Activated T-cell treated with anti-CD3 and anti-CD28 coated beads for 48 hours (primary cell): ENCODE measurements at regions not wholly inside any gene's neighbourhood (a gene's known extent, or its start where the extent isn't known, plus 50 kb on each side); places are given as distances from the start of the nearest gene placed in this dataset.

ENCODE experiments used
- DNase-seq: peaks from one replicate; pipeline ENCODE4 v3.0.0-alpha.2; 2020; ENCODE audit warnings: low read depth

GRCh38 chr15:66906668-66907614 is 158.5 kb upstream of the SMAD3 start:
- no peak for DNase-seq

- DNase-seq, result no peak
These were observed 157.3 kb upstream of the SMAD3 start for GRCh38 chr15:66907826-66908743.

GRCh38 chr15:66908744-66909095 is 156.7 kb upstream of the SMAD3 start:
- no peak for DNase-seq

DNA sequence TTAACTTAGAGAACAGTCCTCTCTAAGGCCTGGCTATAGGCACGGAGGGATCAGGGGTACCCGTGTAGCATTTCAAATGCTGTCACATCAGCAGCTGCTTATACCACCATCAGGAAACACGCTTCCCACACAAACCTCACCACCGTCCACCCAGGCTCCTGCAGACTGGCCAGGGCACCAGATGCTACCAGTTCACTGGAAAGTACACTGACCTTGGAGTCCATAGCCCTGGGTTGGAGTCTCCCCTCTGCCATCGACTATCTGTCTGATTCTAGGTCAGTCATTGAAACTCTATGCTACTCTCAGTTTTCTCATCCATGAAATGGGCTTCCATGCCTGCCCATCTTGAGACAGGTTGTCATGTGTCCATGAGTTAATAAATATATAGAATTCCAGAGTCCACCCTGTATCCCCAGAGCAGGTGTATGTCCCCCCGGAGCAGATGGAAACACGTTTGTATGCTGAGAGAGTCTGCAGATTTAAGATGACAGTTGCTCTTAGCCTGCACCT is 156.0 kb upstream of the SMAD3 start:
- DNase-seq, result no peak

DNA sequence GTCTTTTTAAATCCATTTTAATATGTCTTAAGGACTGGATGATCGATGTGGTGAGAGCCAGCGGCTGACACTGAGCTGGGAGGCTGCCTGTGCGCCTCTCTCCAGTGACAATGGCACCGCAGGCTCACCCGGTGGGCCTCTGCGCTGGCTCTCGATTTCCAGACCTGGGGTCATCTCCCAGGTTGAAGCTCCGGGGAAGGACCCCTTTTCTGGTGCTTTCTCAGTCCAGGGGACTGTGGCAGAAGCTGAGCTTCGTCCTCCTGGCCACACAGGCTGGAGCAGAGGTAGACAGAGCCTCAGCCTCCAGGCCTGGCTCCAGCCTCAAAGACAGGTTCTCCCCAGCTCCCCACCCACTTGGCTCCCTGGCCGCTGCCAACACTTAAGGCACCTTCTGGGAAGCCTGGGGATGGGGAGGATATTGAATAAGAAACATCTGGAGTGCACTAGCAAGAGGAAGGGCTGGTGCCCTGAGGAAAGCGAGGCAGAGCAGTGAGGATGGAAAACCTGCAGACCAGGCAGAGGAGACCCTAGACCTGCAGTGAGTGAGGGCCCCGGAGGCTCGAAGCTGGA is 154.2 kb upstream of the SMAD3 start:
- DNase-seq, result no peak

- DNase-seq, result no peak
These were observed 153.4 kb upstream of the SMAD3 start for GRCh38 chr15:66912001-66912400.

DNA sequence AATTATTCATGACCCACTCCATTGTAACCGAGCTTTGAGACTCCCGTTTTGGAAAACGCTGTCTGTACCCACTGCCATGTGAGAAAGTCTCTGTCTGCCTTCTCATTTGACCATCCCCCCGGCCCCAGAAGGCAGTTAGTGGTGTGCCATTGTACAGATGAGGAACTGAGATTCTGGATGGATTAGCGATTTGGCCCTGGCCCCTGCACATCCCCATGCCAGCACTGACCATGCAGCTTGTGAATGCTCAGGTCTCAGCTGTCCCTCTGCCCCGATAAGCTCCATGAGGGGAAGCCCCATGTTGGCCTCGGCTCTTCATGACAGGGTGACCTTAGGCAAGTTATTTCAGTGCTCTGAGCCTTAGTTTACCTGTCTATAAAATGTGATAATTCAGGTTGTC is 153.0 kb upstream of the SMAD3 start:
- no peak for DNase-seq

GRCh38 chr15:66917904-66918448 is 147.4 kb upstream of the SMAD3 start:
- no peak for DNase-seq

- no peak for DNase-seq
These were observed 146.0 kb upstream of the SMAD3 start for GRCh38 chr15:66919421-66919820.

DNA sequence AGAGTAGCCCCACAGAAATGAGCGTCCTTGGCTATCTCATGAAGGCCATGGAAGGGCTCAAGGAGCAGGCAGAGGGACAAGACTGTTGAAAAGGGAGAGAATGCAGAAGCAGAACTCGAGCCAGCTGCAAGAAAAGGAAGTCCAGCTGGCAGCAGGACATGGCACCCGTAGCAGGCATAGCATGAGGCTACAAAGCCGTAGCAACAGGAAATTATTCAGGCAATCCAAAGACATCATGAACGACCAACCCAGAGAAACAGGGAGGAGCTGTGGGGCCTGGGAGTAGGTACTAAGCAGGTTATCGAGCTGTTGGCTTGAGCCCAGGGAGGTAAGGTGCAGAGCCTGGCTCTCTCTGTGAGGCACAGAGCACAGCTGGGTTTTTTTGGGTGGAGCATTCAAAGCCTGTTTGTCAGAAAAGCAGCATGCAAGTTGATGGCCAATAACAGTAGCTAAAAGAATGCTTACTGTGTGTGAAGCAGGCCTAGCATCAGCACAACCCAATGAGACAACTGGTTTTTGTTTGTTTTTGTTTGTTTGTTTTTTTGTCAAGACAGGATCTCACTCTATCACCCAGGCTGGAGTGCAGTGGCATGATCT is 144.0 kb upstream of the SMAD3 start:
- no peak for DNase-seq

DNA sequence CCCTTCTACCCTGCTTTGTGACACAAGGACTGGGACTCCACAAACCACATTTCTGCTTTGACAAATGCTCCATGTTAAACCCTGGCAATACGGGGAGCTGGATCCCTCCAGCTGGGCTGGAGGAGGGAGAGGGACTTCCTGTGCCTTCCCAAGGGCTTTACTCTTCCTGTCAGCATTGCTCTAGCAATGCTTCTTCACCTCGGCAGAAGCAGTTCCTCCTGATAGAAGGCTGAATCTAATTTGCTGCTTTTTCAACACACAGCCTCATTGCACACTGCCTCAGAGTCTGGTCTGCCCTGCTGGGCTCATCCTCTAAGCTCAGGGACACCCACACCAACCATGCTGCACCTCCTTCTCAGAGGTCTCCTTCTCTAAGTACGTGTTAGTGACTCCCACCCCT is 142.8 kb upstream of the SMAD3 start:
- DNase-seq, result no peak

GRCh38 chr15:66923438-66923881 is 141.9 kb upstream of the SMAD3 start:
- peak; percentile 36 for DNase-seq

DNA sequence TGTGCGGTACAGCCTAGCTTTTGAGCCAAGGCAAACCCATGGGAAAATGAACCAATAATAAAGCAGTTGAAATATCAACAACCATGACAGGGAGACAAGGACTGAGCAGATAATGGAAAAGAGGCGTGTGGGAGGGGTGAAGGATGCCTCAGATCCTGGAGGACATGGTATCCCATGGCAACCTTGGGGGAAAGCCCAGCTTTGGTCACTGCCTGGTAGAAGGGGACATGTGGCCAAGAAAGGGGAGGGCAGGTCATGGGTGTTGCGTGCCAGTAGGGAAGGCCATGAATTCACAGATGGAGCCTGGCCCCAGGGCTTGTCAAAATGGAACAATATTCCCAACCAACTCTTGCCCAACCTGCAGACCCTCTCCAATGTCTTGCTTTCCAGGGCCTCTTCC is 140.5 kb upstream of the SMAD3 start:
- no peak for DNase-seq

DNA sequence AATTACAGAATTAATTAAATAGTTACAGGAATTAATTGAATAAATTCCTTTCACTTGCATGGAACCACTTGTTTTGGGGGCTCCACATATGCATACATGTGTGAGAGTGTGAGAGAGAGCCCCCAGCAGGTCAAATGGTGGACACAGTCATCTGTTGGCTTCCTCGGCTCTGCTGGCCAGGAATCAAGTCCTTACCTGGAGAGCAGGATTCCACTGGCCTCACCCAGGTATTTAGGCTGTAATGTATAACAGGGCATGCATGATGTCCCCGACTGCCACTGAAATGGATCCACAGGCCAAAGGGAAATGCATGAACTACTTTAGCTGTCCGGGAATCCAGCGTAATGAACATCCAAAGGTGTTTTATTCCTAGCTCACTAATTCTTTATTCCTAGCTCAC is 139.7 kb upstream of the SMAD3 start:
- DNase-seq, result no peak

- DNase-seq, result no peak
These were observed 138.0 kb upstream of the SMAD3 start for GRCh38 chr15:66927201-66928077.

DNA sequence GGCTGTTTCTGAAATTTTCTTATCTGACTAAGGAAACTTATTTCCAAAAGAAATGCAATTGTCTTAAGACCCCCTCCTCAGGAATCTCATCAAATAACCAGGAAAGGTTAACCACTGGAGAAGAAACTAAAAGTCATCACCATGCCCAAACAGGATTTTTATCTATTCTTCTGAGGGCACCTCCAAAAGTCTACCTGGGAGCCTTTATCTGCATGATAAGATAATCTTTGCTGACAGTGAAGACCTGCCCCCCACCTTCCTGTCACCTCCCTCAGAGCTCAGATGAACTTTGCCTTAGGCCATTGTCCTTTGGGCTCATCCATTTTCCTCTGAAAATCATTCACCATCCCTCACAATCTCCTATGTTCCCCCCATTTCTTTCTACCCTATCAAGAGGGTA is 137.3 kb upstream of the SMAD3 start:
- no peak for DNase-seq

GRCh38 chr15:66928784-66929183 is 136.6 kb upstream of the SMAD3 start:
- DNase-seq, result no peak

- no peak for DNase-seq
These were observed 135.5 kb upstream of the SMAD3 start for GRCh38 chr15:66929843-66930402.

DNA sequence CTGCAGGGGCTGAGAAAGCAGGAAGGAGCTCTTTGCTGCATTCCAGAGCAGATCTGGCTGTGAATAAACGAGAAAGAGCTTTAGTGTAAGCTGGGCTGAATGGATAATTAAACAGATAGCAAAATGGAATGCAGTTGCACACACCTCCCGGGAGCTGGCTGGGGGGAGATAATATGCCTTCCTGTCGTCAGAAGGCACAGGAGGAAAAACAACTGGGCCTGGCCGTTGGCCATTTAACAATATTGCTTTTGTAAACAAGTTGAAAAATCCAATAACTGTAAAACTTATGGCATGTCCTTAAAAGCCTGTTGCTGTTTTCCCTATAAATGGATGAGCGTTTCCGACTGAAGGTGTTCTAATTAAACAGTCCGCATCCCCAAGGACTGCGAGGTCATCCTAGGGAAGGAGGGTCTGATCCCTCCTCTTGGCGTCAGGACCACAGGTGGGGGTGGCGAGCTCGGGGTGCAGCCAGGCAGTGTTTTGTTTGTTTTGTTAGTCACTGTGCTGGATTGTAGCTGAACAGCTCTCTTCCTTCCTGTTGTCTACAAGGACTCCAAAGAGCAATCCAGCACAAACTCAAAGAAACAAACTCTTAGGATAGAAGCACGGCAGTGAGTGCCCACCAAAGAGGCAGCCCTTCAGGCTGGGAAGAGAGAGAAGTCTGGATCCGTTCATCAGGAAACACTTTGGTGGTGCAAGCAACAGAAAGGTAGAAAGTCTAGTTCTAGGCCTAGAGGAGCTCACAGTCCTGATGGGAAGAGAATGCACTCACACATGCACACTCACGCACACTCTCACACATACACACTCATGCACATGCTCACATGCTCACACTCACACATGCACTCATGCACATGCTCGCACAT is 133.4 kb upstream of the SMAD3 start:
- DNase-seq, result no peak
